GM19463 (cell line): ENCODE measurements at regions not wholly inside any gene's neighbourhood (a gene's known extent, or its start where the extent isn't known, plus 50 kb on each side); places are given as distances from the start of the nearest gene placed in this dataset.
"Not testable (repeated sequence)": the region's sequence is repeated elsewhere in the genome, so short reads cannot be mapped to it uniquely, and the experiment has no call there.

Experiments
- ATAC-seq: cut with Tn5 transposase; IDR thresholded peaks from one replicate; pipeline ENCODE4 v1.9.1; 2021; ENCODE audit warnings: mild to moderate bottlenecking, moderate library complexity; ENCODE audit not compliant: unreplicated experiment

DNA sequence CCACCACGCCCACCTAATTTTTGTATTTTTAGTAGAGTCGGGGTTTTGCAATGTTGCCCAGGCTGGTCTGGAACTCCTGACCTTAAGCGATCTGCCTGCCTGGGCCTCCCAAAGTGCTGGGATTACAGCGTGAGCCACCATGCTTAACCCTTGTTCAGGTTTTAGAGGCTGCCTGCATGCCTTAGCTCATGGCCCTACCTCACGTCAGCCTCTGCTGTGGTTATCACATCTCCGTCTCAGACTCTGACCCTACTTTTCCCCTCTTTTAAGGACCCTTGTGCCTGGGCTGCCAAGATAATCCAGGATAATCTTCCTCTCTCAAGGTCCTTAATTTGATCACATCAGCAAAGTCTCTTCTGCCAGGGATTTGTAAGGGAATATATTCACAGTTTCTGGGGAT lies 98.2 kb upstream of the PMAIP1 start:
- ATAC-seq = no peak

GRCh38 chr18:59800897-59801296 lies 98.9 kb upstream of the PMAIP1 start:
- no peak for ATAC-seq

- no peak for ATAC-seq
These were observed 100.3 kb upstream of the PMAIP1 start for GRCh38 chr18:59799383-59800015.

GRCh38 chr18:59795882-59796281 lies 98.7 kb upstream of the CCBE1 start:
- no peak for ATAC-seq

DNA sequence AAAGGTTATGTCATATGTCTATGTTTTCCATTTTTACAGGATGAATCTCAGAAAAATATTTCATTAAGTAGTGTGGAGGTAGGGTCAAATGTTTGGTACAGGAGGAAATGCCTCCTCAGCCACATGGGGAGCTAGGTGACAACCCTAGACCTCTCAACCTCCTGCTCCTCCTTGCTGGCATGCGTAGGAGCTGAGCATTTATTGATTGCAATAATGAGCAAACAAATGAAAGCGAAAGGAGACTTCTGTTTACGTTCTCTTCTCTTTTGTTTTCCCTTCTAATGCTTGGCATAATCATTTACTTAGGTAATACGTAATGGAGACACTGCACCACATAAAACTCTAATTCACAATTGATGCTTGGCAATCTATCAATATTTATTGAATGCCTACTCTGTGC lies 95.1 kb upstream of the CCBE1 start:
- ATAC-seq = peak; percentile 58

- ATAC-seq = not testable (repeated sequence)
These were observed 93.2 kb upstream of the CCBE1 start for GRCh38 chr18:59790346-59790936.

GRCh38 chr18:59788791-59789106 lies 91.5 kb upstream of the CCBE1 start:
- no peak for ATAC-seq

DNA sequence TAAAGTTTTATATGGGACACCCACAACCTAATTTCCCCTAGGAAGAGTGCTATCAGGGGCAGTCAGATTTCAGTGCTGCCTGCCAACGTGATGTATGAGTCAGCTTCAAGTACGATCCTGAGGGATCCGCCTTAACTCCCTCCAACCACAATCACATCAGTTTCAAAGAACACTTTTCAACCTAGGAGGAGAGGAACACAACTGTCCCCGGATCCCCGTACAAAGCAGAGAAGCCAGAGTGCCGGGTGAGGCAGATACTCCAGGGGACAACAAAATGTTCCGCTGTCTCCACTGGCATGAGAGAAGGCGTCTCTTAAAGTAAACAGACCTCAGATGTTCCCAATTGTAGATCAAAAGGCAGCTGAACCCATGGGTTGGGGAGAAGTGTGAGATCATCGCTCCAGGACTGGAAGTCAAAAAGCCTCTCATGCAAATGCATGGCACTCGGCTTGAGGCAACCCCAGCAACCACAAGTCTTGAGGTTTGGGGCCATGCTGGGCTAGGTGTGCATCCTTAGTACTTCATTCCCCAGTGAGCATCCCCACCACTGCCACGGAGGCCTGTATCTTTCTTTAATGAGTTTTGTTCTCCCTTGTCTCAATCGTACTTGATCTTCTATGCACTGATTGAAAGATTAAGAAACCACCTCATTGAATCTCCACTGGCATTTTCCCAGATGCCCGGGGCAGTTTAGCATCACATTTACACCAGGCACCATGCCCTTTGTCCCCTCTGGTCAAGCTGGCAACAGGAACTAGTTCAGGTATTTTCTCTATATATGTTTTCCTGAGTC lies 91.0 kb upstream of the CCBE1 start:
- no peak for ATAC-seq

- no peak for ATAC-seq
These were observed 87.5 kb upstream of the CCBE1 start for GRCh38 chr18:59784694-59785093.

DNA sequence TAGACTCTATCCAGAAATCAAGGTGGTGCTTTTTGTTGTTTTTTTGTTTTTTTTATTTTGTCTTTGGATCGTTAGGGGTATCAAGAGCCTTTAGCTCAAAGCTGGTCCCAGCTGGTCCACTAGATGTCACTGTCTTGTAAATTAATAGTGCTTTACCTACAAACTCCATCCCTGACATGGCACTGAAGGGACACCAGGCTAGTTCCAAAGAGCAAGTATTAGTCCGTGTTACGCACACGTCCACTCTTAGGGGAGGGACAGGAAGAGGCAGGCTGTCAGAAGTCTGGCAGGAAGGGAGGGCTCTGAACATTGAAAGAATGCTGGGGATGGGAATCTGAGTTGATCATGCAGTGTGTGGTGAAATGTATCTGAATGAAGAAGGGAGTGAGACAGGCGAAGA lies 85.9 kb upstream of the CCBE1 start:
- peak; percentile 86 for ATAC-seq

GRCh38 chr18:59779979-59780378 lies 82.8 kb upstream of the CCBE1 start:
- ATAC-seq = no peak

DNA sequence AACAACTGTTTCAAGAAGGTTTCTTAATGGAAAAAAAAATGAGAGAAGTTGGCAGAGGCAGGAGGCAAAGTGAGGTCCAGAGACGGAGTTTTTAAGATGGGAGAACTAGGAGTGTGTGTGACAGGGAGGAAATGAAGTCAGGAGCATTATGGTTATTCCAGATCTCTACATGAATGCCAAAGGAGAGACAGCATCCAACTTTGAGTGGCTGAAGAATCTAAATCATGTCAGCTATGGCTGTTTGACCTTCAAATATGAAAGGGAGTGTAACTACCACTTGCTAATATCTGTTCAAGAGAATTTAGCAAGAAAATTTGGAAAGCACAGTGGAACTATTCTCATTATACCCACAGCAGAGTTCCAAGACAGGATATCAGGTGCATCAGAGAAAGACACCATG lies 81.2 kb upstream of the CCBE1 start:
- no peak for ATAC-seq

DNA sequence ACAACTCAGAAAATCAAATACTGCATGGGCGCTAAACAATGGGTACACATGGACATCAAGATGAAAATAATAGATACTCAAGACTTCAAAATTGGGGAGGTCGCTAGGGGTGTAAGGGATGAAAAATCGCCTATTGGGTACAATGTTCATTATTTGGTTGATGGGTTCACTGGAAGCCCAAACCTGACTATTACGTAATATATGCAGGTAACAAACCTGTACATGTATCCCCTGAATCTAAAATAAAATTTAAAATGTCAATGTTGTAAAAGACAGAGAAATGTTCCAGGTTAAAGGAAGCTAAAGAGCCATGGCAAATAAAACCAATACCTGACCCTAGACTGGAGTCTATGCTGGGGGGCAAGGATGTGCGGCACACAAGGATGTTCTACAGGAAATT lies 80.4 kb upstream of the CCBE1 start:
- ATAC-seq = no peak

GRCh38 chr18:59769129-59769865 lies 72.1 kb upstream of the CCBE1 start:
- no peak for ATAC-seq

GRCh38 chr18:59768409-59768808 lies 71.2 kb upstream of the CCBE1 start:
- no peak for ATAC-seq

DNA sequence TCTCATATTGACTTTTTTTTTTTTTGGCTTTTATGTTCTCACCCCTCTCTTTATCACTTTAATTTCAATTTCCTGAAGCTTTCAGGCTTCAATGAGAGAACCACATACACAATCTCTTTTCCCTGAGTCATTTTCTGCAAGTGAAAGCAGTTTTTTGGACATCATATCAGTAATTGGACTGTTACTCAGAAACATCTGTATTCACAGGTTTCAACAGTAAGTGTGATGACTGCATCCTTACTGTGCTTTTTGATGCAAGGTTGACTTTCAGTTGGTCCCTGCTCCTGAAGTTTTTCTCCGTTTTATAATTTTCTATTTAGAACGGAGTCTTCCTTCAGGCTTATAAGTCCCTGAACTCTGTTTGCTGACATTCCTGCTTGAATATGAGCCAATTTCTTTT lies 70.5 kb upstream of the CCBE1 start:
- no peak for ATAC-seq

- ATAC-seq = no peak
These were observed 68.1 kb upstream of the CCBE1 start for GRCh38 chr18:59765343-59765742.

DNA sequence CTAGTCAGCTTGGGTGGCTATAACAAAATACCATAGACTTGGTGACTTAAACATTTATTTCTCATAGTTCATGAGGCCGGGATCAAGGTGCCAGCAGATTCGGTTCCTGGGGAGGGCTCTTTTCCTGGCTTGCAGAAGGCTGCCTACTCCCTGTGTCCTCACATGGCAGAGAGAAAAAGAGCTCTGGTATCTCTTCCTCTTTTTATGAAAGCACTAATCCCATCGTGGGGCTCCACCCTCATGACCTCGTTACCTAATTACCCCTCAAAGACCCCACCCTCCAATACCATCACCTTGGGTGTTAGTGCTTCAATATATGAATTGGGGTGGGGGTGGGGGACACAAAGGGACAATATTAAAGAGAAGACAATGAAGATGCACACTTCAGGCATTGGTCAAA lies 67.1 kb upstream of the CCBE1 start:
- ATAC-seq = no peak

DNA sequence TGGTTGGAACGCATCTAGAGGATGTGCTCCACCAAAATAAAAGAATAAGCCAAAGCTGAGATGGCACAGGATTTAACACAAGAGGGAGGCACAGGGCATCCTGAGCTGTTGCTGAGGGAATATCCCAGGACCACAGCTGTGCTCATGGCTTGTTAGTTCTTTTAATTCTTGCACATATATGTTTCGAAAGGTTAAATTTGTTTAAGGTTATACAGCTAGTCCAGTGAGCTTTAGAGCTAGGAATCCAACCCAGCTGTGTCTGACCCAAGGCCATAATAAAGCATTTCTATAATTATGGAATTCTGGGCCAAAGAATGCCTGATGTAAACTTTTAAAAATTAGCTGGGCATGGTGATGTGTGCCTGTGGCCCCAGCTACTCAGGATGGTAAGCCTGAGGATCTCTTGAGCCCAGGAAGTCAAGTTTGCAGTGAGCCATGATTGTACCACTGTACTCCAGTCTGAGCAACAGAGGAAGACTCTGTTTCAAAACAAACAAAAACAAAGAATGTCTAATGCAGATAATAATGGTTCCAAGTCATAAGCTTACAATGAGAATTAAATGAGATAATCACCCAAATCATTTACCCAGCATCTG lies 66.4 kb upstream of the CCBE1 start:
- ATAC-seq = no peak

DNA sequence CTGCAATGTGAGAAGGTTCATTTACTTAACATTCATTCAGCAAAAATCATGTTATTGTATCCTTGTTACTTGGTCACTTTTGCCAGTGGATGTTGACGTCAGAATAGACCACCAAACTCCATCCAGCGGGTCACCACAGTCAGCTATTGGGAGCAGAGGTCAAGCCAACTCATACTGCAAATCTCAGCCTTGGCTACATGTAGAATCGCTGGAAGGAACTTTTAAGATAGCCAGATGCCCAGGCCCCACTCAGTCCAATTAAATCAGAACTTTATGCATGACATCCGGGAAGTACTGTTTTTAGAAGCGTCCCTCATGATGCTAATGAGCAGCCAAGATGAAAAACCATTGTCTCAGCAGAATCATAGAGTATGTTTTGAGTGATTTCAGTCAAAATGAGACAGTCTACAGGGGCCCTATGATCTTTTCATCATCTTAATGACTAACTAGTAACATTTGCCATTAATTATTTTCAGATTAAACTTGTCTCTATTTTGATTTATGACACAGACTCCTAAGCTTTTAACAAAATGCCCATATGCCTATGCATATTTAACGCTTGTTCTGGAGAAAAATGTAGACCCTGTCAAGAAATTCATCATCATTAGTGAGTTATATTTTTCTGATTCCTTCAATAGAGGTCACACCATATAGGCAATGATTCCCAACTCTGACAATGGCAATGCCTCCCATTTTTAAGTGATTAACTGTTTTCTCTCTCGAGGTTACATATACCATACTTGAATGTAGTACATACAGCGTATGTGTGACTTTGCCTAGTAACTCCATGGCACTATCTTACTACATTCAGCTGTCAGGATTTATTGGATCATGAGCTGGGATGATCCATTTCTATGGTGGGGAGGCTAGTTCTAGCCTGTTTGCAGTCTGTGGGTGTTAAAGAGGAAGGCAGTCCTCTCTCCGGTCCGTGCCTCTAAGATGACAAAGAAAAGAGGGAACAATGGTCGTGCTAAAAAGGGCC lies 63.7 kb upstream of the CCBE1 start:
- ATAC-seq = no peak
